ENCODE measurements at regions not wholly inside any gene's neighbourhood (a gene's known extent, or its start where the extent isn't known, plus 50 kb on each side); places are given as distances from the start of the nearest gene placed in this dataset.

GRCh38 chr6:145559836-145560235 is 175.5 kb downstream of the EPM2A start:
- TF ChIP-seq POLR2A (IDR thresholded peaks at IDR 0.05) (no peak), CTCF (IDR thresholded peaks at IDR 0.05) (no peak), EP300 (IDR thresholded peaks at IDR 0.05) (no peak), POLR2AphosphoS5 (IDR thresholded peaks at IDR 0.05) (no peak)

Data from suprapubic skin (tissue), 4 donors.